Body of pancreas (tissue), 4 donors: ENCODE measurements at regions not wholly inside any gene's neighbourhood (a gene's known extent, or its start where the extent isn't known, plus 50 kb on each side); places are given as distances from the start of the nearest gene placed in this dataset.

Experiments
- CTCF ChIP-seq, 7 experiments: fragments of 450-650 bp in 4 of 7; fragments of 200-600 bp in 3 of 7; sonication (generic) in 3 of 7; IDR thresholded peaks; one replicate each; pipeline ENCODE4 v1.5.1; 2016 to 2019; ENCODE audit warnings: antibody characterized with exemption in 7 of 7
- POLR2A ChIP-seq, 3 donors: fragments of 450-650 bp; IDR thresholded peaks; one replicate each; pipeline ENCODE4 v1.6.1; 2016; ENCODE audit warnings: antibody characterized with exemption in 3 of 3, mild to moderate bottlenecking in 2 of 3

GRCh38 chr10:80945264-80945880 lies 407.7 kb downstream of the SH2D4B start:
- peak in 4 of 7 experiments; percentile 11 to 35 (median 24) for TF ChIP-seq CTCF (IDR thresholded peaks at IDR 0.05)
- TF ChIP-seq POLR2A (IDR thresholded peaks at IDR 0.05) = no peak
